Sigmoid colon (tissue), 6 donors: ENCODE measurements at regions not wholly inside any gene's neighbourhood (a gene's known extent, or its start where the extent isn't known, plus 50 kb on each side); places are given as distances from the start of the nearest gene placed in this dataset.

Experiments
- DNase-seq: peaks from one replicate; pipeline ENCODE4 v3.0.0-alpha.2; 2019
- H3K27ac ChIP-seq, 4 donors: fragments of 200-600 bp; sonication (generic); one replicate each; pipeline ENCODE4 v1.5.1; 2016 to 2019; ENCODE audit warnings: mild to moderate bottlenecking in 1 of 4
- H3K27me3 ChIP-seq, 3 donors: fragments of 200-600 bp; sonication (generic); one replicate each; pipeline ENCODE4 v1.5.1; 2019; ENCODE audit warnings: mild to moderate bottlenecking in 1 of 3
- H3K36me3 ChIP-seq, 4 donors: fragments of 200-600 bp; sonication (generic); one replicate each; pipeline ENCODE4 v1.5.1; 2016 to 2019
- H3K4me1 ChIP-seq, 4 donors: fragments of 200-600 bp; sonication (generic); one replicate each; pipeline ENCODE4 v1.5.1; 2017 to 2019
- H3K4me3 ChIP-seq, 4 donors: fragments of 200-600 bp; sonication (generic); one replicate each; pipeline ENCODE4 v1.5.1; 2017 to 2019; ENCODE audit warnings: mild to moderate bottlenecking in 2 of 4, moderate library complexity in 1 of 4
- H3K9me3 ChIP-seq, 4 donors: fragments of 200-600 bp in 3 of 4; sonication (generic) in 3 of 4; one replicate each; pipeline versions ENCODE4 v1.5.1 to v1.6.1; 2013 to 2019
- CTCF ChIP-seq, 4 experiments: fragments of 450-650 bp in 3 of 4; fragments of 200-600 bp in 1 of 4; IDR thresholded peaks; one replicate each; pipeline ENCODE4 v1.5.1; 2016 to 2019; ENCODE audit warnings: antibody characterized with exemption in 4 of 4, mild to moderate bottlenecking in 3 of 4, moderate library complexity in 2 of 4
- EP300 ChIP-seq, 4 donors: sonication (generic); formaldehyde crosslinking; IDR thresholded peaks; one replicate each; pipeline ENCODE4 v1.6.1; 2017; ENCODE audit warnings: antibody characterized with exemption in 4 of 4
- POLR2A ChIP-seq, 2 donors: fragments of 450-650 bp; IDR thresholded peaks; one replicate each; pipeline ENCODE4 v1.6.1; 2016; ENCODE audit warnings: antibody characterized with exemption in 2 of 2, mild to moderate bottlenecking in 2 of 2, moderate library complexity in 2 of 2
- POLR2AphosphoS5 ChIP-seq, 4 donors: sonication (generic); formaldehyde crosslinking; IDR thresholded peaks; one replicate each; pipeline ENCODE4 v1.6.1; 2017; ENCODE audit warnings: antibody characterized with exemption in 4 of 4
- WGBS, 2 donors: extraction: QIAGEN DNeasy Blood & Tissue Kit; methylation state at CpG; one replicate each; pipeline ENCODE4 v1.1.7; 2013; 5-methylcytosine and 5-hydroxymethylcytosine counted together
- intact Hi-C: fragments of 100-400 bp; cut with DNase I; formaldehyde crosslinking; loops from one replicate; pipeline ENCODE4 v1.15.1; 2023
- small RNA-seq, 3 donors: library from RNA; depleted of rRNA; stranded (forward); fragments of <200 nt; gene quantifications; one replicate each; pipeline ENCODE3, GENCODE V24; 2016
- donor health status: healthy with polysubstance abuse.
- donor health status: healthy.

- Histone ChIP-seq H3K4me1 (no peaks in the 10 kb centered on the region), H3K27ac (no peak overlapping the region), H3K4me3 (no peak overlapping the region), H3K9me3 (peaks cover 0 to 2% (median 0%) of the 10 kb centered on the region in 4 donors), H3K27me3 (no peaks in the 10 kb centered on the region), H3K36me3 (no peaks in the 10 kb centered on the region)
- TF ChIP-seq EP300 (IDR thresholded peaks at IDR 0.05) = no peak
- TF ChIP-seq CTCF (IDR thresholded peaks at IDR 0.05) = no peak
- no peak for TF ChIP-seq POLR2AphosphoS5 (IDR thresholded peaks at IDR 0.05)
- no peak for TF ChIP-seq POLR2A (IDR thresholded peaks at IDR 0.05)
- no peak for DNase-seq
- intact Hi-C loops = no loop called here
- 40 to 65% methylated on average over 5 of the region's 5 CpGs for WGBS, 2 donors
Measured at GRCh38 chr2:75772908-75773630, 62.4 kb upstream of the GCFC2 start.

- DNase-seq = no peak
- H3K27ac ChIP-seq = no peak overlapping the region
- no peaks in the 10 kb centered on the region for H3K4me1 ChIP-seq
- no peaks in the 10 kb centered on the region for H3K9me3 ChIP-seq
- no peak overlapping the region for H3K4me3 ChIP-seq
- WGBS, 2 donors = 26 to 68% methylated on average over 1 of the region's 1 CpG
- intact Hi-C loops = no loop called here
- TF ChIP-seq EP300 (IDR thresholded peaks at IDR 0.05) = no peak
- H3K36me3 ChIP-seq = no peaks in the 10 kb centered on the region
- no peaks in the 10 kb centered on the region for H3K27me3 ChIP-seq
Measured at GRCh38 chr2:75765798-75766197, 55.1 kb upstream of the GCFC2 start.

- H3K36me3 ChIP-seq = no peaks in the 10 kb centered on the region
- TF ChIP-seq POLR2AphosphoS5 (IDR thresholded peaks at IDR 0.05) (no peak), CTCF (IDR thresholded peaks at IDR 0.05) (no peak), EP300 (IDR thresholded peaks at IDR 0.05) (no peak), POLR2A (IDR thresholded peaks at IDR 0.05) (no peak)
- no peak overlapping the region for H3K4me3 ChIP-seq
- WGBS, 2 donors = 10 to 38% methylated on average over 3 of the region's 3 CpGs
- H3K27ac ChIP-seq = no peak overlapping the region
- no peaks in the 10 kb centered on the region for H3K9me3 ChIP-seq
- H3K27me3 ChIP-seq = no peaks in the 10 kb centered on the region
- H3K4me1 ChIP-seq = no peaks in the 10 kb centered on the region
- DNase-seq = no peak
- intact Hi-C loops = no loop called here
Measured at GRCh38 chr2:75764611-75765010, 53.9 kb upstream of the GCFC2 start.

Small RNAs in the stretch of these regions (small RNA-seq; reads per million reads assigned to genes)
- 0 reads per million in 3 donors for gene RN7SKP164
